Astrocyte of the spinal cord (primary cell): ENCODE measurements at regions not wholly inside any gene's neighbourhood (a gene's known extent, or its start where the extent isn't known, plus 50 kb on each side); places are given as distances from the start of the nearest gene placed in this dataset.
"Not testable (repeated sequence)": the region's sequence is repeated elsewhere in the genome, so short reads cannot be mapped to it uniquely, and the experiment has no call there.

ENCODE experiments used
- DNase-seq: peaks from one replicate; pipeline ENCODE4 v3.0.0; 2011; ENCODE audit warnings: low read depth, low spot score
- H3K4me3 ChIP-seq: 2 replicates; pipeline ENCODE4 v1.5.1; 2011; ENCODE audit warnings: low read depth, mild to moderate bottlenecking, low read length, moderate library complexity
- in situ Hi-C: cut with HindIII; loops from 2 replicates; pipeline ENCODE4 v1.10.0; 2017; ENCODE audit warnings: low sequenced_read_pairs
- TF ChIP-seq, protein P1 (sequence below): IDR thresholded peaks from 2 replicates; pipeline ENCODE4 v1.5.1; 2012; ENCODE audit warnings: low read depth, mild to moderate bottlenecking, low read length, inconsistent platforms

- DNase-seq = no peak
- H3K4me3 ChIP-seq = no peak overlapping the region
- in situ Hi-C loops = no loop called here
- TF ChIP-seq, protein P1, sequence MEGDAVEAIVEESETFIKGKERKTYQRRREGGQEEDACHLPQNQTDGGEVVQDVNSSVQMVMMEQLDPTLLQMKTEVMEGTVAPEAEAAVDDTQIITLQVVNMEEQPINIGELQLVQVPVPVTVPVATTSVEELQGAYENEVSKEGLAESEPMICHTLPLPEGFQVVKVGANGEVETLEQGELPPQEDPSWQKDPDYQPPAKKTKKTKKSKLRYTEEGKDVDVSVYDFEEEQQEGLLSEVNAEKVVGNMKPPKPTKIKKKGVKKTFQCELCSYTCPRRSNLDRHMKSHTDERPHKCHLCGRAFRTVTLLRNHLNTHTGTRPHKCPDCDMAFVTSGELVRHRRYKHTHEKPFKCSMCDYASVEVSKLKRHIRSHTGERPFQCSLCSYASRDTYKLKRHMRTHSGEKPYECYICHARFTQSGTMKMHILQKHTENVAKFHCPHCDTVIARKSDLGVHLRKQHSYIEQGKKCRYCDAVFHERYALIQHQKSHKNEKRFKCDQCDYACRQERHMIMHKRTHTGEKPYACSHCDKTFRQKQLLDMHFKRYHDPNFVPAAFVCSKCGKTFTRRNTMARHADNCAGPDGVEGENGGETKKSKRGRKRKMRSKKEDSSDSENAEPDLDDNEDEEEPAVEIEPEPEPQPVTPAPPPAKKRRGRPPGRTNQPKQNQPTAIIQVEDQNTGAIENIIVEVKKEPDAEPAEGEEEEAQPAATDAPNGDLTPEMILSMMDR = no peak
Measured at GRCh38 chr3:75248974-75249373, 415.2 kb upstream of the FRG2C start.

- TF ChIP-seq, protein P1 = no peak
- in situ Hi-C loops = no loop called here
- H3K4me3 ChIP-seq = no peak overlapping the region
- DNase-seq = no peak
Measured at GRCh38 chr3:75254685-75255084, 409.4 kb upstream of the FRG2C start.

GRCh38 chr3:75258825-75259683 lies 405.1 kb upstream of the FRG2C start:
- in situ Hi-C loops, H3K4me3 ChIP-seq: not testable (repeated sequence)
- DNase-seq = peak; percentile 5
- TF ChIP-seq, protein P1 = peak; percentile 17

- in situ Hi-C loops, H3K4me3 ChIP-seq, DNase-seq: not testable (repeated sequence)
Measured at GRCh38 chr3:75260975-75261374, 403.2 kb upstream of the FRG2C start.

- TF ChIP-seq, protein P1 = no peak
- H3K4me3 ChIP-seq = no peak overlapping the region
- no peak for DNase-seq
- in situ Hi-C loops = no loop called here
Measured at GRCh38 chr3:75262661-75263060, 401.5 kb upstream of the FRG2C start.

GRCh38 chr3:75265897-75266296 lies 398.2 kb upstream of the FRG2C start:
- DNase-seq = no peak
- in situ Hi-C loops = no loop called here
- H3K4me3 ChIP-seq = no peak overlapping the region
- TF ChIP-seq, protein P1 = no peak

DNA sequence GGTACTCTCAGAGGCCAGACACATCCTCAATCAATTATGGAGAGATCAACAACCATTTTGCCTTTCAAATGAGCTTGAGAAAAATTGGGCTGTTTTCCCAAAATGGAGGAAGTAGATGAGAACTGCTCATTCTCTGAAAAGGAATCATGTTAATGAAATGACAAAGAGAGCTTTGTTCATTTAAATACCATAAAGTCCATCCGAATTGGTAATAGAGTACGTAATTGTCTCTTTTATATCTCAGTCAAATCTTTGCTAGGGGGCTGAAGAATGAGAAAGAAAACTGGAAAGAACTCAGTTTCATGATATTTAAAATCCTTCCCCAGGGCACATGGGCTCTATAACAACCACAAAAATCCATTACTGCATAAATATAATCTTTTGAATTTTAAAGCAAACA lies 395.6 kb upstream of the FRG2C start:
- DNase-seq, in situ Hi-C loops, H3K4me3 ChIP-seq: not testable (repeated sequence)

- H3K4me3 ChIP-seq, in situ Hi-C loops, DNase-seq: not testable (repeated sequence)
Measured at GRCh38 chr3:75272237-75272636, 391.9 kb upstream of the FRG2C start.
